NT2/D1 (cell line): ENCODE measurements at regions not wholly inside any gene's neighbourhood (a gene's known extent, or its start where the extent isn't known, plus 50 kb on each side); places are given as distances from the start of the nearest gene placed in this dataset.

Experiments used
- SUZ12 ChIP-seq: IDR thresholded peaks from 2 replicates; pipeline ENCODE4 v1.6.1; 2011; ENCODE audit not compliant: insufficient read length, insufficient read depth; ENCODE audit errors: extremely low read depth
- ZNF274 ChIP-seq: IDR thresholded peaks from 2 replicates; pipeline ENCODE4 v1.6.1; 2011; ENCODE audit warnings: mild to moderate bottlenecking, low read depth, low read length

DNA sequence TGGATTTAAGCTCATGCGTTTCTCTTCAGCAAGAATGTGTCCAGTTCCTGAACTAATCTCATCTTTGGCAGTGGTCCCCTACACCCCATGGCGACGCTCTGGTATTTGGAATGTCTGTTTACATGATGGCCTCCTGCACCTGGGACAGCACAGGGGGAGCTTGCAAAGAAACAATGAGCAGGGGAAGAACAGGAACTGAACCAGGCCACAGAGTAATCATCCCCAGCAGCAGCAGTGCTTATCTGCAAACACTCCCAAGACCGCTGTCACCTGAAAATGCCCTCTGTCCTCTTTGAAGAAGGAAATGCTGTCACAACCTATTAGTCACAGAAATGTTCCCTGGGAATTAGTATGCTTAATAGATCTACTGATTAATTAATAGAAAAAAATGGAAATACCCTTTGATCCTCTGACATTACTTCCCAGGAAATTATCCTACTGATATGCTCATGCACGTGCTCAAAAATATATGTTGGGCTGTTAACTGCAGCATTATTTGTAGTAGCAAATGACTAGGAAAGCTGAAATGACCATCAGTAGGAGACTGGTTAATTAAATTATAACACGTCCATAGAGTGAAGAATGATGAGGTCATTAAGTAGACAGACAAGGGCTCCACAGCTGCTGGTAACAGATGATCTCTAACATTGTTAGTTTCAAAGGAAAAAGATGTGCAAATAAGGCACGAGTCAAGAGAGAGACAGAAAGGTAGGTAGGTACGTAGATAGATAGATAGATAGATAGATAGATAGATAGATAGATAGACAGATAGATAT, 279.3 kb upstream of the FLRT2 start:
- no peak for TF ChIP-seq SUZ12
- no peak for TF ChIP-seq ZNF274
